IPS-18c (cell line): ENCODE measurements at regions not wholly inside any gene's neighbourhood (a gene's known extent, or its start where the extent isn't known, plus 50 kb on each side); places are given as distances from the start of the nearest gene placed in this dataset.

Experiments
- H3K4me3 ChIP-seq: 2 replicates; pipeline ENCODE4 v1.7.0; 2013; ENCODE audit warnings: low read depth, mild to moderate bottlenecking, low read length, moderate library complexity; ENCODE audit not compliant: insufficient read depth
- H3K9me3 ChIP-seq: one replicate; pipeline ENCODE4 v1.6.1; 2013; ENCODE audit warnings: mild to moderate bottlenecking, low read length, moderate library complexity; ENCODE audit not compliant: control insufficient read depth, insufficient read depth

DNA sequence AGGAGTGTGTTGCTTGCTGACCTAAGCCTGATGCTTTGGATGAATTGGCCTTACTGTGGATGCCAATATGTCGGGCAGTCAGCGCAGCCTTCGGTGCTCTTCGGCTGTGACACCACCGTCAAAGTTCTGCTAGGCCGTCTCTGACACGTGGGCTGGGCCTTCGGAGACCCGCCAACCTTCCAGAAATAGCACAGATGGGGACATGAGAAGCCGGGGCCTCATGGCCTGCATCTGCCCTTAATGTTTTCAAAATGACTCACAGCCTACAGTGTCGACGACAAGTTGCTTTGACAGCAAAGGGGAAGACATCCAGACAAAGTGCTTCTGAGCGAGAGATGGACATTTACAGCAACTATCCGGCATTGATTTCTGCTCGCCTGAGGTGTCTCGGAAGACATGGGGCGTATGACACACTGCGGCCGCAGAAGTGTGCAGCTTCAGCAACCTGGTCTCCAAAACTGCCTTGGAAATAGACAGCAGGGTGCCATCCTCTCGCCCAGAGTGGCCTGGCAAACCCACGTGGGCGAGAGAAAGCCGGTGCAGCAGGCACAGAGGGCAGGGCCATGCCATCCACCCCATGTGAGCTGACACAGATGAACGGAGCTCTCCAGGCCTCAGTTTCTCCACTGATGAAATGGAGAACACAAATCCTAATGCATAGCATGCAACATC is 94.0 kb upstream of the PPP2R2D start:
- Histone ChIP-seq H3K9me3 (no peaks in the 10 kb centered on the region), H3K4me3 (no peak overlapping the region)

- Histone ChIP-seq H3K4me3 (no peak overlapping the region), H3K9me3 (no peaks in the 10 kb centered on the region)
Measured at GRCh38 chr10:131808370-131808930, 92.4 kb upstream of the PPP2R2D start.

- Histone ChIP-seq H3K9me3 (no peaks in the 10 kb centered on the region), H3K4me3 (no peak overlapping the region)
Measured at GRCh38 chr10:131810036-131810804, 90.6 kb upstream of the PPP2R2D start.

DNA sequence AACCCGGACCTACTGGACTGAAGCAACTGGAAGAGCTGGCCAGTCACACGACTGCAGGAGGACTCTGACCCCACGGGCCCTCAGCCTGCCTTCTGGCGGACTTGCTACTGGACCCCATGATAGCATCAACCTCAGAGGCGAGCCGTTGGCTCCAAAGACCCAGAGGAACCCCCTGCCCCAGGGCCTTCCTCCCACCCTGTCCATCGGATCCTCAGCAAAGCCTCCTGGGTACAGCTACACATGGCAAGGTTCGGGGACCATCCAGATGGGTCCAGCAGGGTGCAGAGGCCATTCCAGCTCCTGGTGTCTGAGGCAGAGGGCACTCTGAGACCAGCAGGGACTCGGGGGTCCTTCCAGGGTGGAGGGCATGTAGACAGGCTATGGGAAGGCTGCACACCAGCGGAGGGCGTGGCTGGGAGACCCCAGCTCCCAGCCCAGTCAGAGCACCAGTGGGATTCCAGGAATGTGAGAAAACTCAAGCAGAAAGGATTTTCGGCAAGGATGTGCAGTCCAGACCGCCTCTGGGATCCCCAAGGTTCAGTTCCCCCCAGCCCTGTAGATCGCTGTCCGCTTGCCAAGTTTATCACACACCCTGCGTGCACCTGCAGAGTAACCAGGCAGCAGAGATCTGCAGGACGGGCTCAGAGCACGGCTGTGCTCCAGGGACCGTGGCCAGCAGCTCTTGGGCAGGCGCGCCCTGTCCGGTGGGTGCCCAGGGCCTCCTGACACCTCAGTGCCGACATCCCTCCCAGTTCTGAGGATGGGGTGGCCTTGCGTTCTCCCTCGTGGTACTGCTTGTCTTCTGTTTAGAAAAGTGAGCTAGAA is 89.8 kb upstream of the PPP2R2D start:
- H3K9me3 ChIP-seq = no peaks in the 10 kb centered on the region
- no peak overlapping the region for H3K4me3 ChIP-seq

- no peaks in the 10 kb centered on the region for H3K9me3 ChIP-seq
- H3K4me3 ChIP-seq = no peak overlapping the region
Measured at GRCh38 chr10:131811630-131812403, 89.0 kb upstream of the PPP2R2D start.

DNA sequence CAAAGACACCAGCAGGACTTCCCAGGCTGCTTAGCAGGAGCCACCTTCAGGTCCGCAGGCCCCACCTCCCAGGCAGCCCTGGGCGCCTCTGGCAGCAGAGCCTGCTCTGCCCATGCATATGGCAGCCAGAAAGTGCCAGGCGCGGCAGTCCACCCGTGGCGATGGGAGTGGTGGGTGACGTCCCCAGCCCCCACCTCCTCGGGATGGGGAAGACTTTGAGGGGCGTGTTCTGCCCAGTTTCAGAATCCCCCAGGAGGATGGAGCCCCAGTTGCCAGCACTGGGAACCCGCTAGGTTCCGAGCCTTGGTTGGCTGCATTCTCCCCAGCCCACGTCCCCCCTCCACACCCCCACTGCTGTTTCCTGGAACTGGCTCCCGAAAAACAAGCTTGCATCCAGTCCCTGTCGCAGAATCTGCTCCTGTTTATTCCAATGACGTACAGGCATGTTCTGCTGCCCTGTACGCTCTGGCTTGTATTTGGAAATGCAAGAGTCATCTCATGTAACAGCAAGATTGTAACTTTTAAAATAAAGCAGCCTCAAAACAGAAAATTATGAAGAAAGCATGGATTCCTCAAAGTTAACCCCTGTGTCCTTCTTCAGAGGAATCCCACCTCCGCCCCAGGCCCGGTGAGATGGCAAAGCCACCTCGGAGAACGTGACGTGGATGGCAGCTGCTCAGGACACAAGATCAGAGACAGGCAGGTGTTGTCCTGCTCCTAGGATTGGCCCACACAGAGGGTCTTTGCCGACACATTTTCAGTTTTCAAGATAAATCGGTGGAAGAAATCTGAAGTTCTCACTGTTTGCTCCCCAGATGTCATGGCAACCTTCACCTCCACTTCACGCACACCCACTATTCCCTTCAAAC is 87.8 kb upstream of the PPP2R2D start:
- H3K9me3 ChIP-seq = no peaks in the 10 kb centered on the region

DNA sequence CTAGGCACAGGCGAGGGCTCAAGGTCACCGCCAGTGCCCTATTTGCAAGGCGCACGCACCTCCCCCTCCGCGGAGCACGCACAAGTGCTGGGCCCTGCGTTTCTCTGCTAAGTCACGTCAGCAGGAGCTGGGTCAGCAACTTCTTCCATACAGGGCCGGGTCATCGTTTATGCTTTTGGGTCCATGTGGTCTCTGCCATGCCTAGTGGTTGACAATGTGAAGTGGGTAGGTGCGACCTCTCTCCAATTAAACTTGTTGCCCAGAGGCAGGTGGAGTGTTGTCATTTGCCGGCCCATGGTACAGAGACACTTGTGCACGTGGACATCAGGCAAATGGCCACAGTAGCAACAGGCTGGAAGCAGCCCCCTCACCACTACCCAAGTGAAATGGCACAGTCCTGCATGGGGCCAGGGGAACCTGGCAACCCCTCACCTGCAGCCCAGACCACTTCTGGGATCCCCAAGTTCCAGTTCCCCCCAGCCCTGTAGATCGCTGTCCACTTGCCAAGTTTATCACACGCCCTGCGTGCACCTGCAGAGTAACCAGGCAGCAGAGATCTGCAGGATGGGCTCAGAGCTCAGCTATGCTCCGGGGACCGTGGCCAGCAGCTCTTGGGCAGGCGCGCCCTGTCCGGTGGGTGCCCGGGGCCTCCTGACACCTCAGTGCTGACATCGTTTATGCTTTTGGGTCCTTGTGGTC is 86.1 kb upstream of the PPP2R2D start:
- no peaks in the 10 kb centered on the region for H3K9me3 ChIP-seq

More for the DNA sequence above, 87.8 kb upstream of the PPP2R2D start:
- no peak overlapping the region for H3K4me3 ChIP-seq

GRCh38 chr10:131815266-131816156 is 85.3 kb upstream of the PPP2R2D start:
- H3K9me3 ChIP-seq = no peaks in the 10 kb centered on the region
- H3K4me3 ChIP-seq = no peak overlapping the region

More for the DNA sequence above, 86.1 kb upstream of the PPP2R2D start:
- H3K4me3 ChIP-seq = no peak overlapping the region

GRCh38 chr10:131816157-131816775 is 84.5 kb upstream of the PPP2R2D start:
- H3K9me3 ChIP-seq = no peaks in the 10 kb centered on the region
- no peak overlapping the region for H3K4me3 ChIP-seq

- Histone ChIP-seq H3K9me3 (no peaks in the 10 kb centered on the region), H3K4me3 (no peak overlapping the region)
Measured at GRCh38 chr10:131816941-131817700, 83.7 kb upstream of the PPP2R2D start.

GRCh38 chr10:131817866-131818509 is 82.8 kb upstream of the PPP2R2D start:
- Histone ChIP-seq H3K9me3 (no peaks in the 10 kb centered on the region), H3K4me3 (no peak overlapping the region)

- no peak overlapping the region for H3K4me3 ChIP-seq
- H3K9me3 ChIP-seq = no peaks in the 10 kb centered on the region
Measured at GRCh38 chr10:131818510-131819234, 82.1 kb upstream of the PPP2R2D start.
